Right hindlimb (tissue), 1 donor: ENCODE measurements at regions not wholly inside any gene's neighbourhood (a gene's known extent, or its start where the extent isn't known, plus 50 kb on each side); places are given as distances from the start of the nearest gene placed in this dataset.

Experiments used
- DNase-seq: peaks from one replicate; pipeline ENCODE4 v3.0.0-alpha.2; 2018

- DNase-seq, result no peak
These were observed 1006.3 kb upstream of the AGA start for GRCh38 chr4:178448372-178449035.

GRCh38 chr4:178450614-178451013, 1008.4 kb upstream of the AGA start:
- DNase-seq, result no peak

GRCh38 chr4:178453057-178453456, 1010.8 kb upstream of the AGA start:
- no peak for DNase-seq

- DNase-seq, result no peak
These were observed 1015.0 kb upstream of the AGA start for GRCh38 chr4:178457286-178457685.

GRCh38 chr4:178462710-178463109, 1020.5 kb upstream of the AGA start:
- no peak for DNase-seq

- no peak for DNase-seq
These were observed 1021.5 kb upstream of the AGA start for GRCh38 chr4:178463747-178464146.

- DNase-seq, result no peak
These were observed 1029.0 kb upstream of the AGA start for GRCh38 chr4:178470996-178471784.

GRCh38 chr4:178471994-178472393, 1029.8 kb upstream of the AGA start:
- no peak for DNase-seq

GRCh38 chr4:178480105-178480504, 1037.9 kb upstream of the AGA start:
- DNase-seq, result no peak

- no peak for DNase-seq
These were observed 1038.6 kb upstream of the AGA start for GRCh38 chr4:178480881-178481280.

GRCh38 chr4:178481564-178481963, 1039.3 kb upstream of the AGA start:
- no peak for DNase-seq

GRCh38 chr4:178523038-178523437, 1080.8 kb upstream of the AGA start:
- no peak for DNase-seq

- no peak for DNase-seq
These were observed 1093.8 kb upstream of the AGA start for GRCh38 chr4:178535939-178536579.

GRCh38 chr4:178553201-178553600, 1111.0 kb upstream of the AGA start:
- DNase-seq, result no peak

GRCh38 chr4:178554352-178554751, 1112.1 kb upstream of the AGA start:
- no peak for DNase-seq

- DNase-seq, result no peak
These were observed 1114.6 kb upstream of the AGA start for GRCh38 chr4:178556796-178557195.

GRCh38 chr4:178577933-178578332, 1135.7 kb upstream of the AGA start:
- DNase-seq, result no peak

- DNase-seq, result no peak
These were observed 1153.4 kb upstream of the AGA start for GRCh38 chr4:178595500-178596138.

GRCh38 chr4:178598672-178599071, 1156.4 kb upstream of the AGA start:
- DNase-seq, result no peak

- DNase-seq, result no peak
These were observed 1157.3 kb upstream of the AGA start for GRCh38 chr4:178599521-178599920.

- no peak for DNase-seq
These were observed 1160.6 kb upstream of the AGA start for GRCh38 chr4:178602833-178603232.

GRCh38 chr4:178611062-178611461, 1168.8 kb upstream of the AGA start:
- no peak for DNase-seq

GRCh38 chr4:178612733-178613132, 1170.5 kb upstream of the AGA start:
- DNase-seq, result no peak

- no peak for DNase-seq
These were observed 1190.2 kb upstream of the AGA start for GRCh38 chr4:178632415-178632814.
